ENCODE measurements at regions not wholly inside any gene's neighbourhood (a gene's known extent, or its start where the extent isn't known, plus 50 kb on each side); places are given as distances from the start of the nearest gene placed in this dataset.

- no peaks in the 10 kb centered on the region for H3K27me3 ChIP-seq (ENCODE audit: control insufficient read depth in 2 of 2, insufficient read depth in 2 of 2, low read length in 2 of 2)
- no peaks in the 10 kb centered on the region for H4K20me1 ChIP-seq (replicated peaks; ENCODE audit: control insufficient read depth, insufficient read depth, low read length)
- 0% methylated on average over 3 of the region's 3 CpGs for WGBS (ENCODE audit: insufficient coverage, low coverage, missing lambda C conversion rate)
- no peak for DNase-seq (ENCODE audit: extremely low read depth in 1 of 4, low spot score in 3 of 4)
- no peaks in the 10 kb centered on the region for H3K9me1 ChIP-seq (ENCODE audit: control insufficient read depth, insufficient read depth, low read length)
- BruUV-seq (replicated peaks), result no TSS peak
- H3K9ac ChIP-seq (ENCODE audit: insufficient read depth in 1 of 2, low read depth in 2 of 2, low read length in 2 of 2), result no peak overlapping the region
- H3K4me1 ChIP-seq (replicated peaks in 1 of 2; ENCODE audit: control insufficient read depth in 2 of 2, insufficient read depth in 2 of 2, low read length in 2 of 2), result no peaks in the 10 kb centered on the region
- TF ChIP-seq E2F4 (CRISPR knock-in tag; IDR thresholded peaks at IDR 0.05; ENCODE audit: low read depth), result no peak
- TF ChIP-seq, protein P1, sequence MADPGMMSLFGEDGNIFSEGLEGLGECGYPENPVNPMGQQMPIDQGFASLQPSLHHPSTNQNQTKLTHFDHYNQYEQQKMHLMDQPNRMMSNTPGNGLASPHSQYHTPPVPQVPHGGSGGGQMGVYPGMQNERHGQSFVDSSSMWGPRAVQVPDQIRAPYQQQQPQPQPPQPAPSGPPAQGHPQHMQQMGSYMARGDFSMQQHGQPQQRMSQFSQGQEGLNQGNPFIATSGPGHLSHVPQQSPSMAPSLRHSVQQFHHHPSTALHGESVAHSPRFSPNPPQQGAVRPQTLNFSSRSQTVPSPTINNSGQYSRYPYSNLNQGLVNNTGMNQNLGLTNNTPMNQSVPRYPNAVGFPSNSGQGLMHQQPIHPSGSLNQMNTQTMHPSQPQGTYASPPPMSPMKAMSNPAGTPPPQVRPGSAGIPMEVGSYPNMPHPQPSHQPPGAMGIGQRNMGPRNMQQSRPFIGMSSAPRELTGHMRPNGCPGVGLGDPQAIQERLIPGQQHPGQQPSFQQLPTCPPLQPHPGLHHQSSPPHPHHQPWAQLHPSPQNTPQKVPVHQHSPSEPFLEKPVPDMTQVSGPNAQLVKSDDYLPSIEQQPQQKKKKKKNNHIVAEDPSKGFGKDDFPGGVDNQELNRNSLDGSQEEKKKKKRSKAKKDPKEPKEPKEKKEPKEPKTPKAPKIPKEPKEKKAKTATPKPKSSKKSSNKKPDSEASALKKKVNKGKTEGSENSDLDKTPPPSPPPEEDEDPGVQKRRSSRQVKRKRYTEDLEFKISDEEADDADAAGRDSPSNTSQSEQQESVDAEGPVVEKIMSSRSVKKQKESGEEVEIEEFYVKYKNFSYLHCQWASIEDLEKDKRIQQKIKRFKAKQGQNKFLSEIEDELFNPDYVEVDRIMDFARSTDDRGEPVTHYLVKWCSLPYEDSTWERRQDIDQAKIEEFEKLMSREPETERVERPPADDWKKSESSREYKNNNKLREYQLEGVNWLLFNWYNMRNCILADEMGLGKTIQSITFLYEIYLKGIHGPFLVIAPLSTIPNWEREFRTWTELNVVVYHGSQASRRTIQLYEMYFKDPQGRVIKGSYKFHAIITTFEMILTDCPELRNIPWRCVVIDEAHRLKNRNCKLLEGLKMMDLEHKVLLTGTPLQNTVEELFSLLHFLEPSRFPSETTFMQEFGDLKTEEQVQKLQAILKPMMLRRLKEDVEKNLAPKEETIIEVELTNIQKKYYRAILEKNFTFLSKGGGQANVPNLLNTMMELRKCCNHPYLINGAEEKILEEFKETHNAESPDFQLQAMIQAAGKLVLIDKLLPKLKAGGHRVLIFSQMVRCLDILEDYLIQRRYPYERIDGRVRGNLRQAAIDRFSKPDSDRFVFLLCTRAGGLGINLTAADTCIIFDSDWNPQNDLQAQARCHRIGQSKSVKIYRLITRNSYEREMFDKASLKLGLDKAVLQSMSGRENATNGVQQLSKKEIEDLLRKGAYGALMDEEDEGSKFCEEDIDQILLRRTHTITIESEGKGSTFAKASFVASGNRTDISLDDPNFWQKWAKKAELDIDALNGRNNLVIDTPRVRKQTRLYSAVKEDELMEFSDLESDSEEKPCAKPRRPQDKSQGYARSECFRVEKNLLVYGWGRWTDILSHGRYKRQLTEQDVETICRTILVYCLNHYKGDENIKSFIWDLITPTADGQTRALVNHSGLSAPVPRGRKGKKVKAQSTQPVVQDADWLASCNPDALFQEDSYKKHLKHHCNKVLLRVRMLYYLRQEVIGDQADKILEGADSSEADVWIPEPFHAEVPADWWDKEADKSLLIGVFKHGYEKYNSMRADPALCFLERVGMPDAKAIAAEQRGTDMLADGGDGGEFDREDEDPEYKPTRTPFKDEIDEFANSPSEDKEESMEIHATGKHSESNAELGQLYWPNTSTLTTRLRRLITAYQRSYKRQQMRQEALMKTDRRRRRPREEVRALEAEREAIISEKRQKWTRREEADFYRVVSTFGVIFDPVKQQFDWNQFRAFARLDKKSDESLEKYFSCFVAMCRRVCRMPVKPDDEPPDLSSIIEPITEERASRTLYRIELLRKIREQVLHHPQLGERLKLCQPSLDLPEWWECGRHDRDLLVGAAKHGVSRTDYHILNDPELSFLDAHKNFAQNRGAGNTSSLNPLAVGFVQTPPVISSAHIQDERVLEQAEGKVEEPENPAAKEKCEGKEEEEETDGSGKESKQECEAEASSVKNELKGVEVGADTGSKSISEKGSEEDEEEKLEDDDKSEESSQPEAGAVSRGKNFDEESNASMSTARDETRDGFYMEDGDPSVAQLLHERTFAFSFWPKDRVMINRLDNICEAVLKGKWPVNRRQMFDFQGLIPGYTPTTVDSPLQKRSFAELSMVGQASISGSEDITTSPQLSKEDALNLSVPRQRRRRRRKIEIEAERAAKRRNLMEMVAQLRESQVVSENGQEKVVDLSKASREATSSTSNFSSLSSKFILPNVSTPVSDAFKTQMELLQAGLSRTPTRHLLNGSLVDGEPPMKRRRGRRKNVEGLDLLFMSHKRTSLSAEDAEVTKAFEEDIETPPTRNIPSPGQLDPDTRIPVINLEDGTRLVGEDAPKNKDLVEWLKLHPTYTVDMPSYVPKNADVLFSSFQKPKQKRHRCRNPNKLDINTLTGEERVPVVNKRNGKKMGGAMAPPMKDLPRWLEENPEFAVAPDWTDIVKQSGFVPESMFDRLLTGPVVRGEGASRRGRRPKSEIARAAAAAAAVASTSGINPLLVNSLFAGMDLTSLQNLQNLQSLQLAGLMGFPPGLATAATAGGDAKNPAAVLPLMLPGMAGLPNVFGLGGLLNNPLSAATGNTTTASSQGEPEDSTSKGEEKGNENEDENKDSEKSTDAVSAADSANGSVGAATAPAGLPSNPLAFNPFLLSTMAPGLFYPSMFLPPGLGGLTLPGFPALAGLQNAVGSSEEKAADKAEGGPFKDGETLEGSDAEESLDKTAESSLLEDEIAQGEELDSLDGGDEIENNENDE (IDR thresholded peaks at IDR 0.05; ENCODE audit: low read depth, low read length), result no peak
- no peak for TF ChIP-seq MBD1 (CRISPR knock-in tag; IDR thresholded peaks at IDR 0.05)
- TF ChIP-seq, protein P2, sequence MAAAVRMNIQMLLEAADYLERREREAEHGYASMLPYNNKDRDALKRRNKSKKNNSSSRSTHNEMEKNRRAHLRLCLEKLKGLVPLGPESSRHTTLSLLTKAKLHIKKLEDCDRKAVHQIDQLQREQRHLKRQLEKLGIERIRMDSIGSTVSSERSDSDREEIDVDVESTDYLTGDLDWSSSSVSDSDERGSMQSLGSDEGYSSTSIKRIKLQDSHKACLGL (CRISPR knock-in tag; IDR thresholded peaks at IDR 0.05; ENCODE audit: borderline replicate concordance, poor library complexity, severe bottlenecking), result no peak
- ChIA-PET CTCF (ENCODE audit: low intra/inter-chr PET ratio) (no interaction called here), POLR2A (no interaction called here)
- intact Hi-C loops (cut with micrococcal nuclease), result no loop called here
- no peak overlapping the region for H3K27ac ChIP-seq (ENCODE audit: extremely low read depth, low read depth, low read length)
- H3K36me3 ChIP-seq (ENCODE audit: control insufficient read depth, insufficient read depth, low read length), result no peaks in the 10 kb centered on the region
- H3K4me2 ChIP-seq (ENCODE audit: insufficient read depth, low read length), result no peak overlapping the region
- no peaks in the 10 kb centered on the region for H3K9me3 ChIP-seq (replicated peaks; ENCODE audit: control insufficient read depth, insufficient read depth, low read depth, low read length)
- no peak for FAIRE-seq
- H3K4me3 ChIP-seq, result no peak overlapping the region
- no peak overlapping the region for H2AFZ ChIP-seq (ENCODE audit: low read depth, low read length)
- no peak for ATAC-seq
- H3K79me2 ChIP-seq (ENCODE audit: control insufficient read depth, insufficient read depth, low read length), result no peaks in the 10 kb centered on the region
- in situ Hi-C loops (cut with MboI), result no loop called here
Observed at GRCh38 chr4:154677923-154678322, 65.5 kb upstream of the FGG start.
